ENCODE measurements at regions not wholly inside any gene's neighbourhood (a gene's known extent, or its start where the extent isn't known, plus 50 kb on each side); places are given as distances from the start of the nearest gene placed in this dataset.

DNA sequence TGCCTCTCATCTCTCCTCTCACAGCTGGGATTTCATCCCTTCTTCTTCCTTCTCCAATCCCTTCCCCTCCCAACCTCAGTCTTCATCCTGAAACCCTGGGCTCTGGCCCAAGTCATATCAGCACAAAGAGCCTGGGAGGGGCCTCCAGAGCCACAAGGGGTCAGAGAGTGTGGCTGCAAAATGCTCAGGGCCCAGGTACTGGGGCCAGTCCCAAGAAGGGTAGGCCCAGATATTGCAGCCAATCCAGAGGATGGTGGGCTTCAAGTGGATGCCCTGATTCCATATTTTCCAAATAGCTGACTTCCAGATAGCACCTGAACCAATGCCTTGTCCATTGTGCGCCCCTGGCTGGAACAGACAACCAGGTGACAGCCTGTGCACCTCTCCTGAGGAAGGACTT is 193.9 kb downstream of the MED10 start:
- no peak overlapping the region for H3K4me3 ChIP-seq (ENCODE audit: low read length)
- TF ChIP-seq, protein P1, sequence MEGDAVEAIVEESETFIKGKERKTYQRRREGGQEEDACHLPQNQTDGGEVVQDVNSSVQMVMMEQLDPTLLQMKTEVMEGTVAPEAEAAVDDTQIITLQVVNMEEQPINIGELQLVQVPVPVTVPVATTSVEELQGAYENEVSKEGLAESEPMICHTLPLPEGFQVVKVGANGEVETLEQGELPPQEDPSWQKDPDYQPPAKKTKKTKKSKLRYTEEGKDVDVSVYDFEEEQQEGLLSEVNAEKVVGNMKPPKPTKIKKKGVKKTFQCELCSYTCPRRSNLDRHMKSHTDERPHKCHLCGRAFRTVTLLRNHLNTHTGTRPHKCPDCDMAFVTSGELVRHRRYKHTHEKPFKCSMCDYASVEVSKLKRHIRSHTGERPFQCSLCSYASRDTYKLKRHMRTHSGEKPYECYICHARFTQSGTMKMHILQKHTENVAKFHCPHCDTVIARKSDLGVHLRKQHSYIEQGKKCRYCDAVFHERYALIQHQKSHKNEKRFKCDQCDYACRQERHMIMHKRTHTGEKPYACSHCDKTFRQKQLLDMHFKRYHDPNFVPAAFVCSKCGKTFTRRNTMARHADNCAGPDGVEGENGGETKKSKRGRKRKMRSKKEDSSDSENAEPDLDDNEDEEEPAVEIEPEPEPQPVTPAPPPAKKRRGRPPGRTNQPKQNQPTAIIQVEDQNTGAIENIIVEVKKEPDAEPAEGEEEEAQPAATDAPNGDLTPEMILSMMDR (IDR thresholded peaks at IDR 0.05; ENCODE audit: insufficient read depth, low read depth, low read length, missing control alignments) = no peak
- DNase-seq (ENCODE audit: low read depth) = no peak

DNA sequence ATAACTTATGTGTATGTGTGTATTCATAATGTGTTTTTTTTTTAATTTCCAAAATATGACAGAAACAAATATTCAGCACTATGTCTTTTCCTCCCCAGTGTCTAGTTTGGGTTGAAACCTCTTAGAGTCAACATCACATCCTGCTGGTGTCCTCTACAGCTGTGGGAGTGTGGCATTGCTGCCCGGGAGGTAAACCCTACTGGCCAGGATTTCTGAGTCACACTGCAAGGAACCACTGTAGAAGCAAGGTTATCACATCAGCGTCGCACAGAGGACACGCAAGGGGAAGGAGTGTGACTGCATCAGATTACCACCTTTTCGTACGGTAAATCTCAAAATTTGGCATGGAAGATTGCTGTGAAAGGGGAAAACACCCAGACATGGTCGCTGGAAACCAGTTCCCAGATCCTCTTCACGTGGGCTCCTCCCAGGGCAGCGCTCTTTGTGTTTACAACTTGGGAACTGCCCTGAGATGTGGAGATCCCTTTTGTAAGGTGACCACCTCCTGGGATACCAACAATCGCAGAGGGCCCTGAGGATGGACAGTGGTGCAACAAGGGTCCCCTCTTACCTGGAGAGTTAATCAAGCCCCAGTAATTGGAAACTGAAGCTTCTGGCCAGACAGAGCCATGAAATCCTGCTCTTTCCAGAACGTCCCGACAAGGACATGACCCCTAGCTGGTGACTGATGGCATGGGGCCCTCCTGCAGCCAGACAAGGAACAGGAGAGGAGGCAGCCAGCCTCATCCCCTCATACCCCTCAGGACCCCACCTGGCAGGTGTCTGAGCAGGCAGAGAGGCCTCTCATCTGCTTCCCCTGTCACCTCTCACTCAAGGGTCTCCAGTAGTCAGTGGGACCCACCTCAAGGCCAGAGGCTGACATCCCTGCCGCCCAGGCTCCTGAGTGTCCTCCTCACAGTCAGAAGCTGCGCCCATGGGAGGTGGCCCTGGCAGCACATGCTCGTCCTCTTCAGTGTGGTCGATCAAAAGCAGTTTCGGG is 194.7 kb downstream of the MED10 start:
- TF ChIP-seq, protein P1 (IDR thresholded peaks at IDR 0.05; ENCODE audit: insufficient read depth, low read depth, low read length, missing control alignments) = no peak
- DNase-seq (ENCODE audit: low read depth) = no peak
- no peak overlapping the region for H3K4me3 ChIP-seq (ENCODE audit: low read length)

DNA sequence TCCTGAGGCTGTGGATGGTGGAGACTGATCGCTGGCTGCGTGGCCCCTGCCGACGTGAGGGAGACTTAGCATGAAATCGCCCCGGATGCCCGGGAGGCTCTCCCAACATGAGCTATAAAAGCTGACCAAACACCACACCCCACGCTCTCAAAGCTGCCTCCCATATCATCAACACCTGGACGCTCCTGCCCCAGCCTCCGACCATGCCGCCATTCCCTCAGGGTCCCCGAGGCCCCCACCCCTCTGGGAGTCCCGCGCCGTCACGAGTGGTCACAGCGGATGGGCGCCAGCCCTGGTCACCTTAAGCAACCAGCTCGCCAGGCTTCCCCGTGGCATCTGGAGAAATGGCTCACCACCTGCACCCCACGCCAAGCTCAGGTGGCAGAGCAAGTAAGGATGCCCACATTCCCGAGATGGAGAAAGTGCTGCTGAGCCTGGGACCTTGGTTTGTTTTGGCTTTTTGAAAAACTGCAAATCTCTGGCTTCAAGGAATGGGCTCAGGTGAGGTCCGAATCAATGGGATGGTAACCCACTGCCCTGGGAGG is 196.0 kb downstream of the MED10 start:
- TF ChIP-seq, protein P1 (IDR thresholded peaks at IDR 0.05; ENCODE audit: insufficient read depth, low read depth, low read length, missing control alignments) = no peak
- DNase-seq (ENCODE audit: low read depth) = no peak
- H3K4me3 ChIP-seq (ENCODE audit: low read length) = no peak overlapping the region

DNA sequence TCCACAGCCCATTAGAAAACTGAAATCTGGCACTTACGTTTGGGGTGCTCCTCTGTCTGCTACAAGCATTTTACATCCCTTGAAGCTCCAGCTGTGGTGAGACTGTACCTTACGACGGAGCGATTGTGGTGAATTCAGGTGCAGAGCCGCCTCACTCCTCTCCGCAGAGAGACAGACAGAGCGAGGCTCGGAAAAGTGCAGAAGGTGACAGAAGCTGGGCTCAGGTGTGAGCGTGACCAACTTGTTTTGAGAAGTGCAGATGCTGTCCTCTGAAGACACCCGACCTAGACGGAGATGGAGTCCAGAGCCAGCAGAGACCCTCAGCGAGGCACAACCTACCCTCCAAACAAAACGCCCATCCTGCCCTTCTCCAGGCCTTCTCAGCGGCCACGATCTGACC is 196.5 kb downstream of the MED10 start:
- H3K4me3 ChIP-seq (ENCODE audit: low read length) = no peak overlapping the region
- TF ChIP-seq, protein P1 (IDR thresholded peaks at IDR 0.05; ENCODE audit: insufficient read depth, low read depth, low read length, missing control alignments) = no peak
- no peak for DNase-seq (ENCODE audit: low read depth)

DNA sequence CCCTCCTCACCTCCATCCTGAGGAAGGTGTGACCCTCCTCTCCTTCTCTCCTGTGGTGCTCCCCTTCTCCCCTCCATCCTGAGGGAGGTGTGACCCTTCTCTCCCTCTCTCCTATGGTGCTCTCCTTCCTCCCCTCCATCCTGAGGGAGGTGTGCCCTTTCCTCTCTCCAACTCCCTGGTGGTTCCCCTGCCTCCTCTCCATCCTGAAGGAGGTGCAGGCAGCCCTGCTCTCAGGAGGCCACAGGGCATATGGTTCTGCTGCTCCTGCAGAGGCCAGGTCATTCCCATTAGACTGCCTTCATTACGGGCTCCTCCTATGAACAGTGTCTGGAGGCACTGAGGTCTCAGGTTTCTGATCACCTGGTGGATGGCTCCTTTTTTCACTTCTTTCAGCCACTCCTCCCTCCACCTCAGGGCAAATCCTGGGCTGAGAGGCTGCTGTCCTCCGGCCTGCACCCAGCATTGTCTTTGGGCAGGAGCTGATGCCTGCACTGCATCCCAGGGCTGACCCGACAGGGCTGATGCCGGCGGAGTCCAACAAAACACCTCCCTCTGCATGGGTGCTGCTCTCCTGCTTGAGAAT is 197.1 kb downstream of the MED10 start:
- TF ChIP-seq, protein P1 (IDR thresholded peaks at IDR 0.05; ENCODE audit: insufficient read depth, low read depth, low read length, missing control alignments) = no peak

DNA sequence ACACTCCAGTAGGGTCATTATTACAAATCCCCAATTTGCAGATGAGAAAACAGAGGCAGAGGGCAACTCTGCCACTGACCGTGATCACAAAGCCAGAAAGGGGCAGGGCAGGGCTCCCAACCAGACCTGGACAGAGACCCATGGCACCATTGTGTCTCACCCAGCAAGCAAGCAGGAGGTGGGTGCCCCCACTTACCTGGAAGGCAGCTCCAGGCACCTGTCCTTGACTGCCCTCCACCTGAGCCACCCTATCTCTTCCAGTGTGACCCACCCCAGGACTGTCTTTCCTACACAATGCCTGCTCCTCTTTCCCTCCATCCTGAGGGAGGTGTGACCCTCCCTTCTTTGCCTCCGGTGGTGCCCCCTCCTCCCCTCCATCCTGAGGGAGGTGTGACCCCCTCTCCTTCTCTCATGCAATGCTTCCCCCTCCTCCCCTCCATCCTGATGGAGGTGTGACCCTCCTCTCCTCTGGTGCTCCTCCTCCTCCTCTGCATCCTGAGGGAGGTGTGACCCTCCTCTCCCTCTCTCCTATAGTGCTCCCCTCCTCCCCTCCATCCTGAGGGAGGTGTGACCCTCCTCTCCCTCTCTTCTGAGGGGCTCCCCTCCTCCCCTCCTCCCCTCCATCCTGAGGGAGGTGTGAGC is 198.0 kb downstream of the MED10 start:
- H3K4me3 ChIP-seq (ENCODE audit: low read length) = no peak overlapping the region
- DNase-seq (ENCODE audit: low read depth) = no peak
- TF ChIP-seq, protein P1 (IDR thresholded peaks at IDR 0.05; ENCODE audit: insufficient read depth, low read depth, low read length, missing control alignments) = no peak

More for the DNA sequence above, 197.1 kb downstream of the MED10 start:
- H3K4me3 ChIP-seq (ENCODE audit: low read length) = no peak overlapping the region
- DNase-seq (ENCODE audit: low read depth) = no peak
